HCT116 (cell line): ENCODE measurements at regions not wholly inside any gene's neighbourhood (a gene's known extent, or its start where the extent isn't known, plus 50 kb on each side); places are given as distances from the start of the nearest gene placed in this dataset.

Experiments used
- ATAC-seq: fragments of 200-7000 bp; cut with Tn5 transposase; 2 replicates; pipeline ENCODE4 v1.9.1; 2020; ENCODE audit warnings: mild to moderate bottlenecking, moderate library complexity
- BruUV-seq: library from RNA; stranded (reverse); fragments of 400-500 nt; replicated peaks from 2 replicates; lab custom pipeline; 2021; lab: Mats Ljungman, UMichigan
- CTCF ChIA-PET: fragments of 300-600 bp; sonication (Branson Sonifier 250); formaldehyde crosslinking; loops from one replicate; lab custom pipeline; 2021; ENCODE audit warnings: antibody characterized with exemption; lab: Charles Lee
- POLR2A ChIA-PET: fragments of 300-600, 350-600 bp; sonication (Branson Sonifier 250); formaldehyde crosslinking; loops from one replicate; lab custom pipeline; 2021; ENCODE audit warnings: antibody characterized with exemption; lab: Charles Lee
- RAD21 ChIA-PET, 2 experiments: fragments of 300-600 bp; sonication (Branson Sonifier 250); formaldehyde crosslinking; loops; one replicate each; lab custom pipeline; 2023; ENCODE audit warnings: low total read pairs in 2 of 2; ENCODE audit not compliant: uncharacterized antibody in 2 of 2, unreplicated experiment in 2 of 2, low non-redundant PET in 1 of 2; lab: Charles Lee
- DNase-seq: peaks from one replicate; pipeline ENCODE4 v3.0.0-alpha.2; 2010; ENCODE audit warnings: low read depth, low spot score
- H2AFZ ChIP-seq: fragments of 200-600 bp; shearing (Covaris generic), sonication (generic); 2 replicates; pipeline ENCODE4 v1.6.1; 2017; ENCODE audit warnings: low read depth, mixed run types, mixed read lengths, antibody characterized with exemption, low read length; ENCODE audit not compliant: poor library complexity, severe bottlenecking
- H3K27ac ChIP-seq: 2 replicates; pipeline ENCODE4 v1.5.1; 2012; ENCODE audit warnings: low read depth, low read length
- H3K27me3 ChIP-seq: fragments of 200-600 bp; sonication (generic); 2 replicates; pipeline ENCODE4 v1.6.1; 2016; ENCODE audit warnings: mixed run types, low read length, mixed read lengths; ENCODE audit not compliant: insufficient read depth
- H3K36me3 ChIP-seq, 2 experiments: fragments of 200-500 bp in 1 of 2; fragments of 200-600 bp in 1 of 2; sonication (Bioruptor generic) in 1 of 2; sonication (generic) in 1 of 2; 2 replicates each; pipeline versions ENCODE4 v1.5.1 to v1.6.1; 2014 to 2016; ENCODE audit warnings: low read length in 2 of 2, inconsistent platforms in 1 of 2, mixed read lengths in 1 of 2, mixed run types in 1 of 2; ENCODE audit not compliant: insufficient read depth in 2 of 2, control insufficient read depth in 1 of 2
- H3K4me1 ChIP-seq, 2 experiments: fragments of 200-600 bp in 1 of 2; sonication (generic) in 1 of 2; 2 replicates each; pipeline versions ENCODE4 v1.5.1 to v1.6.1; 2012 to 2017; ENCODE audit warnings: low read length in 2 of 2, inconsistent platforms in 1 of 2, mild to moderate bottlenecking in 1 of 2, mixed read lengths in 1 of 2, mixed run types in 1 of 2, moderate library complexity in 1 of 2; ENCODE audit not compliant: insufficient read depth in 2 of 2, control insufficient read depth in 1 of 2
- H3K4me2 ChIP-seq: fragments of 200-600 bp; sonication (generic); 2 replicates; pipeline ENCODE4 v1.6.1; 2017; ENCODE audit warnings: mixed run types, low read length, mixed read lengths
- H3K4me3 ChIP-seq, 2 experiments: fragments of 200-600 bp in 1 of 2; sonication (generic) in 1 of 2; replicated peaks in 1 of 2; 2 replicates each; pipeline ENCODE4 v1.5.1; 2011 to 2016; ENCODE audit warnings: low read length in 2 of 2, control low read depth in 1 of 2, low read depth in 1 of 2, mild to moderate bottlenecking in 1 of 2, mixed read lengths in 1 of 2, mixed run types in 1 of 2
- H3K79me2 ChIP-seq: fragments of 200-600 bp; sonication (generic); 2 replicates; pipeline ENCODE4 v1.6.1; 2017; ENCODE audit warnings: mild to moderate bottlenecking, mixed run types, low read length, moderate library complexity, mixed read lengths; ENCODE audit not compliant: insufficient read depth
- H3K9ac ChIP-seq: fragments of 200-600 bp; sonication (generic); 2 replicates; pipeline ENCODE4 v1.6.1; 2016; ENCODE audit warnings: low read length, mixed read lengths
- H3K9me2 ChIP-seq: fragments of 200-600 bp; sonication (generic), shearing (Covaris generic); 2 replicates; pipeline ENCODE4 v1.6.1; 2017; ENCODE audit warnings: mixed run types, mild to moderate bottlenecking, moderate library complexity; ENCODE audit not compliant: insufficient read depth
- H3K9me3 ChIP-seq, 2 experiments: fragments of 200-500 bp in 1 of 2; fragments of 200-600 bp in 1 of 2; sonication (Bioruptor generic) in 1 of 2; sonication (generic) in 1 of 2; 2 replicates each; pipeline ENCODE4 v1.6.1; 2014 to 2017; ENCODE audit warnings: low read length in 2 of 2, mixed read lengths in 2 of 2, inconsistent platforms in 1 of 2, low read depth in 1 of 2, mild to moderate bottlenecking in 1 of 2, mixed run types in 1 of 2, moderate library complexity in 1 of 2; ENCODE audit not compliant: control insufficient read depth in 1 of 2, insufficient read depth in 1 of 2
- H4K20me1 ChIP-seq: fragments of 200-600 bp; sonication (generic), shearing (Covaris generic); 2 replicates; pipeline ENCODE4 v1.6.1; 2017; ENCODE audit warnings: mixed run types, mild to moderate bottlenecking, moderate library complexity; ENCODE audit not compliant: insufficient read depth
- CBX3 ChIP-seq: IDR thresholded peaks from 2 replicates; pipeline ENCODE4 v1.6.1; 2012; ENCODE audit warnings: low read depth
- CEBPB ChIP-seq: IDR thresholded peaks from 2 replicates; pipeline ENCODE4 v1.6.1; 2012; ENCODE audit warnings: low read depth
- EGR1 ChIP-seq: IDR thresholded peaks from 2 replicates; pipeline ENCODE4 v1.6.1; 2012; ENCODE audit warnings: low read depth
- ELF1 ChIP-seq: IDR thresholded peaks from 2 replicates; pipeline ENCODE4 v1.6.1; 2012; ENCODE audit warnings: low read depth, borderline replicate concordance
- EZH2 ChIP-seq: fragments of 200-600 bp; sonication (generic); IDR thresholded peaks from 2 replicates; pipeline ENCODE4 v1.6.1; 2017; ENCODE audit warnings: antibody characterized with exemption, mixed run types
- EZH2phosphoT487 ChIP-seq: fragments of 200-600 bp; IDR thresholded peaks from 2 replicates; pipeline ENCODE4 v1.6.1; 2018; ENCODE audit warnings: antibody characterized with exemption, borderline replicate concordance
- FOSL1 ChIP-seq: IDR thresholded peaks from 2 replicates; pipeline ENCODE4 v1.6.1; 2012; ENCODE audit warnings: low read depth
- MAX ChIP-seq: IDR thresholded peaks from 2 replicates; pipeline ENCODE4 v1.6.1; 2012
- RAD21 ChIP-seq: IDR thresholded peaks from 2 replicates; pipeline ENCODE4 v1.6.1; 2012; ENCODE audit warnings: low read depth, mild to moderate bottlenecking
- REST ChIP-seq: IDR thresholded peaks from 2 replicates; pipeline ENCODE4 v1.6.1; 2012; ENCODE audit warnings: low read depth
- YY1 ChIP-seq: IDR thresholded peaks from 2 replicates; pipeline ENCODE4 v1.6.1; 2011; ENCODE audit warnings: low read length, low read depth, moderate library complexity, mild to moderate bottlenecking; ENCODE audit not compliant: insufficient replicate concordance; ENCODE audit errors: extremely low read depth
- intact Hi-C: fragments of 100-400 bp; cut with micrococcal nuclease; formaldehyde crosslinking; loops from 2 replicates; pipeline ENCODE4 v1.10.0; 2022

GRCh38 chr6:47403056-47403455 lies 74.5 kb upstream of the CD2AP start:
- ATAC-seq (no peak), DNase-seq (no peak)
- no peak overlapping the region for H3K27ac ChIP-seq
- CTCF ChIA-PET = no interaction called here
- POLR2A ChIA-PET = interaction anchor here (0.6 kb wide), 1 partner anchor 105 kb away, joined by 4 read pairs; no protein-coding TSS in a partner anchor
- BruUV-seq = no TSS peak
- peaks cover 3 to 13% of the 10 kb centered on the region in 2 experiments; a peak in 3 of 4 replicates for H3K4me1 ChIP-seq
- no peaks in the 10 kb centered on the region for H3K9me3 ChIP-seq
- no peak overlapping the region for H2AFZ ChIP-seq
- H3K9ac ChIP-seq = no peak overlapping the region
- no peak overlapping the region for H3K4me3 ChIP-seq
- no peaks in the 10 kb centered on the region for H3K79me2 ChIP-seq
- H3K4me2 ChIP-seq = no peak overlapping the region
- intact Hi-C loops = no loop called here
- TF ChIP-seq YY1 = no peak
- no peak for TF ChIP-seq MAX
- no peak for TF ChIP-seq EZH2
- no peak for TF ChIP-seq EZH2phosphoT487
- TF ChIP-seq CBX3 = no peak
- TF ChIP-seq CEBPB = no peak
- no peak for TF ChIP-seq ELF1
- TF ChIP-seq EGR1 = no peak
- TF ChIP-seq REST = no peak
- no peak for TF ChIP-seq RAD21
- TF ChIP-seq FOSL1 = no peak
- H4K20me1 ChIP-seq = no peaks in the 10 kb centered on the region
- no peaks in the 10 kb centered on the region for H3K36me3 ChIP-seq
- no peaks in the 10 kb centered on the region for H3K9me2 ChIP-seq
- RAD21 ChIA-PET = no interaction called here
- H3K27me3 ChIP-seq = no peaks in the 10 kb centered on the region
